ENCODE measurements at regions not wholly inside any gene's neighbourhood (a gene's known extent, or its start where the extent isn't known, plus 50 kb on each side); places are given as distances from the start of the nearest gene placed in this dataset.

- no peak for DNase-seq
- no peaks in the 10 kb centered on the region for H3K4me1 Mint-ChIP-seq (ENCODE audit: low read depth)
Observed at GRCh38 chr14:48874711-48875110, 711.5 kb downstream of the RPS29 start.

GRCh38 chr14:48857366-48857765 is 728.8 kb downstream of the RPS29 start:
- no peaks in the 10 kb centered on the region for H3K4me1 Mint-ChIP-seq (ENCODE audit: low read depth)
- no peaks in the 10 kb centered on the region for H3K36me3 Mint-ChIP-seq (ENCODE audit: low read depth)
- no peaks in the 10 kb centered on the region for H3K27me3 Mint-ChIP-seq
- no peak overlapping the region for H3K27ac Mint-ChIP-seq
- no peak for DNase-seq
- no peak overlapping the region for H3K4me3 Mint-ChIP-seq
- peaks cover 4% of the 10 kb centered on the region for H3K9me3 Mint-ChIP-seq

More at GRCh38 chr14:48874711-48875110, 711.5 kb downstream of the RPS29 start:
- Mint-ChIP-seq H3K36me3 (ENCODE audit: low read depth) (no peaks in the 10 kb centered on the region), H3K4me3 (no peak overlapping the region), H3K27ac (no peak overlapping the region), H3K9me3 (no peaks in the 10 kb centered on the region), H3K27me3 (no peaks in the 10 kb centered on the region)

GRCh38 chr14:48853159-48853558 is 733.0 kb downstream of the RPS29 start:
- Mint-ChIP-seq H3K27me3 (no peaks in the 10 kb centered on the region), H3K36me3 (ENCODE audit: low read depth) (no peaks in the 10 kb centered on the region), H3K9me3 (peaks cover 6% of the 10 kb centered on the region), H3K27ac (no peak overlapping the region), H3K4me3 (no peak overlapping the region), H3K4me1 (ENCODE audit: low read depth) (no peaks in the 10 kb centered on the region)
- DNase-seq, result no peak

- no peak for DNase-seq
- H3K9me3 Mint-ChIP-seq, result peaks cover 12% of the 10 kb centered on the region
- H3K27me3 Mint-ChIP-seq, result no peaks in the 10 kb centered on the region
- no peak overlapping the region for H3K27ac Mint-ChIP-seq
- no peaks in the 10 kb centered on the region for H3K36me3 Mint-ChIP-seq (ENCODE audit: low read depth)
- H3K4me1 Mint-ChIP-seq (ENCODE audit: low read depth), result no peaks in the 10 kb centered on the region
- H3K4me3 Mint-ChIP-seq, result no peak overlapping the region
Observed at GRCh38 chr14:48849741-48850322, 736.3 kb downstream of the RPS29 start.

GRCh38 chr14:48842785-48843184 is 743.4 kb downstream of the RPS29 start:
- Mint-ChIP-seq H3K4me1 (ENCODE audit: low read depth) (no peaks in the 10 kb centered on the region), H3K27me3 (no peaks in the 10 kb centered on the region), H3K9me3 (peaks cover 5% of the 10 kb centered on the region), H3K36me3 (ENCODE audit: low read depth) (no peaks in the 10 kb centered on the region), H3K4me3 (no peak overlapping the region), H3K27ac (no peak overlapping the region)
- DNase-seq, result no peak

GRCh38 chr14:48826058-48826457 is 760.1 kb downstream of the RPS29 start:
- no peak overlapping the region for H3K4me3 Mint-ChIP-seq
- no peaks in the 10 kb centered on the region for H3K27me3 Mint-ChIP-seq
- no peaks in the 10 kb centered on the region for H3K9me3 Mint-ChIP-seq
- no peak overlapping the region for H3K27ac Mint-ChIP-seq
- no peak for DNase-seq
- no peaks in the 10 kb centered on the region for H3K36me3 Mint-ChIP-seq (ENCODE audit: low read depth)
- H3K4me1 Mint-ChIP-seq (ENCODE audit: low read depth), result no peaks in the 10 kb centered on the region

GRCh38 chr14:48814562-48814961 is 771.6 kb downstream of the RPS29 start:
- no peak overlapping the region for H3K27ac Mint-ChIP-seq
- H3K27me3 Mint-ChIP-seq, result no peaks in the 10 kb centered on the region
- DNase-seq, result no peak
- no peaks in the 10 kb centered on the region for H3K36me3 Mint-ChIP-seq (ENCODE audit: low read depth)
- H3K9me3 Mint-ChIP-seq, result no peaks in the 10 kb centered on the region
- H3K4me1 Mint-ChIP-seq (ENCODE audit: low read depth), result no peaks in the 10 kb centered on the region
- H3K4me3 Mint-ChIP-seq, result no peak overlapping the region

- Mint-ChIP-seq H3K27me3 (no peaks in the 10 kb centered on the region), H3K36me3 (ENCODE audit: low read depth) (no peaks in the 10 kb centered on the region), H3K27ac (no peak overlapping the region), H3K4me3 (no peak overlapping the region), H3K4me1 (ENCODE audit: low read depth) (no peaks in the 10 kb centered on the region), H3K9me3 (peaks cover 12% of the 10 kb centered on the region)
- no peak for DNase-seq
Observed at GRCh38 chr14:48805315-48805714, 780.9 kb downstream of the RPS29 start.

- no peak overlapping the region for H3K27ac Mint-ChIP-seq
- no peak overlapping the region for H3K4me3 Mint-ChIP-seq
- peaks cover 13% of the 10 kb centered on the region for H3K9me3 Mint-ChIP-seq
- no peaks in the 10 kb centered on the region for H3K4me1 Mint-ChIP-seq (ENCODE audit: low read depth)
- H3K36me3 Mint-ChIP-seq (ENCODE audit: low read depth), result no peaks in the 10 kb centered on the region
- no peak for DNase-seq
- H3K27me3 Mint-ChIP-seq, result no peaks in the 10 kb centered on the region
Observed at GRCh38 chr14:48792376-48793024, 793.7 kb downstream of the RPS29 start.

GRCh38 chr14:48788771-48789170 is 797.4 kb downstream of the RPS29 start:
- Mint-ChIP-seq H3K4me3 (no peak overlapping the region), H3K9me3 (peaks cover 6% of the 10 kb centered on the region), H3K36me3 (ENCODE audit: low read depth) (no peaks in the 10 kb centered on the region), H3K27me3 (no peaks in the 10 kb centered on the region), H3K27ac (no peak overlapping the region), H3K4me1 (ENCODE audit: low read depth) (no peaks in the 10 kb centered on the region)
- DNase-seq, result no peak

GRCh38 chr14:48786498-48786897 is 799.7 kb downstream of the RPS29 start:
- no peaks in the 10 kb centered on the region for H3K4me1 Mint-ChIP-seq (ENCODE audit: low read depth)
- no peak overlapping the region for H3K4me3 Mint-ChIP-seq

GRCh38 chr14:48771717-48772116 is 814.5 kb downstream of the RPS29 start:
- Mint-ChIP-seq H3K9me3 (peaks cover 27% of the 10 kb centered on the region), H3K4me1 (ENCODE audit: low read depth) (no peaks in the 10 kb centered on the region), H3K4me3 (no peak overlapping the region), H3K27ac (no peak overlapping the region), H3K27me3 (no peaks in the 10 kb centered on the region), H3K36me3 (ENCODE audit: low read depth) (no peaks in the 10 kb centered on the region)
- DNase-seq, result no peak

More at GRCh38 chr14:48786498-48786897, 799.7 kb downstream of the RPS29 start:
- H3K9me3 Mint-ChIP-seq, result peaks cover 4% of the 10 kb centered on the region
- no peak for DNase-seq
- H3K27me3 Mint-ChIP-seq, result no peaks in the 10 kb centered on the region
- H3K36me3 Mint-ChIP-seq (ENCODE audit: low read depth), result no peaks in the 10 kb centered on the region
- no peak overlapping the region for H3K27ac Mint-ChIP-seq

GRCh38 chr14:48751293-48751692 is 834.9 kb downstream of the RPS29 start:
- no peak for DNase-seq
- Mint-ChIP-seq H3K36me3 (ENCODE audit: low read depth) (no peaks in the 10 kb centered on the region), H3K27me3 (no peaks in the 10 kb centered on the region), H3K9me3 (no peaks in the 10 kb centered on the region), H3K4me3 (no peak overlapping the region), H3K27ac (no peak overlapping the region), H3K4me1 (ENCODE audit: low read depth) (no peaks in the 10 kb centered on the region)

- DNase-seq, result no peak
- Mint-ChIP-seq H3K27ac (no peak overlapping the region), H3K27me3 (no peaks in the 10 kb centered on the region), H3K9me3 (peaks cover 3% of the 10 kb centered on the region), H3K4me3 (no peak overlapping the region), H3K4me1 (ENCODE audit: low read depth) (no peaks in the 10 kb centered on the region), H3K36me3 (ENCODE audit: low read depth) (no peaks in the 10 kb centered on the region)
Observed at GRCh38 chr14:48748151-48748675, 838.0 kb downstream of the RPS29 start.

- H3K27me3 Mint-ChIP-seq, result no peaks in the 10 kb centered on the region
- no peaks in the 10 kb centered on the region for H3K4me1 Mint-ChIP-seq (ENCODE audit: low read depth)
- H3K4me3 Mint-ChIP-seq, result no peak overlapping the region
- no peak for DNase-seq
- peaks cover 3% of the 10 kb centered on the region for H3K9me3 Mint-ChIP-seq
- no peaks in the 10 kb centered on the region for H3K36me3 Mint-ChIP-seq (ENCODE audit: low read depth)
- H3K27ac Mint-ChIP-seq, result no peak overlapping the region
Observed at GRCh38 chr14:48747561-48748089, 838.6 kb downstream of the RPS29 start.
